ENCODE measurements at regions not wholly inside any gene's neighbourhood (a gene's known extent, or its start where the extent isn't known, plus 50 kb on each side); places are given as distances from the start of the nearest gene placed in this dataset.

DNA sequence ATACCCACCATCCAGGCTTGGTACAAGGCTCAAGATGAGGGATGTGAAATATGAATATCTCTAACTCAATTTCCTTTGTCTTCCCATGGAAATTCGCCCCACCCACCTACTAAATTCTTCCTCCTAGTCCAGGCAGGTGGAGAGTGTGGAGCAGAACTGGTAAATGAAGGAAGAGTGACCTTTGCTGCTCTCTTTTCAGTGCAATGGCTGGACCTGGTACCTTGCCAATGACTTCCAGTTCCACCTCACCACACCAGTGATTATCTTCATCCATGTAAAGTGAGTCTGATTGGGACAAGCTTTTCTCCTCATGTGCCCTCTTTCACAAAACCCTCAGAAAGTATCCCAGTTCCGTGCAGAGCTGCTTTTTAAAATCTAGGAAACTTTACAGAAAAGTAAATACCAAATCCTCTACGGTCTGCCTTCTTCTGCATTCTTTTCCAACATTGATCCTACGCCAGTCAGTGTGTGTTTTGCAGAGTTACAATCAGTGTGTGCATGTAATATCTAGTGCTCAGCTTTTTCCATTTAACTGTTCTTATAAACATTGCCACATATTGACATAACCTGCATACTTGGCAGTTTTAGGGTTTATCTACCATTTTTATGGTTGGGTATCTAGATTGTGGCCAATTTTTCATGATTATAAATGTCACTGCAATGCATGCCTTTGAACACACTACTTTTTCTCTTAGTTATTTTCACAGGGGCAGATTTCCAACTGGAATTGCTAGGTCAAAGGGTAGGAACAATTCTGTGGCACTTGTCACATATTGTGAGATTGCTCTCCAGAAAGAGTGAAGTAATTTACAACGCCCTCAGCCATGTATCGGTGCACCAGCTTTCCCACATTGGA, 86.5 kb upstream of the SEC11C start:
- DNase-seq (ENCODE audit: low read depth), result peak; percentile 10
- H3K4me3 ChIP-seq (ENCODE audit: low read depth, low read length), result no peak overlapping the region
- TF ChIP-seq, protein P1, sequence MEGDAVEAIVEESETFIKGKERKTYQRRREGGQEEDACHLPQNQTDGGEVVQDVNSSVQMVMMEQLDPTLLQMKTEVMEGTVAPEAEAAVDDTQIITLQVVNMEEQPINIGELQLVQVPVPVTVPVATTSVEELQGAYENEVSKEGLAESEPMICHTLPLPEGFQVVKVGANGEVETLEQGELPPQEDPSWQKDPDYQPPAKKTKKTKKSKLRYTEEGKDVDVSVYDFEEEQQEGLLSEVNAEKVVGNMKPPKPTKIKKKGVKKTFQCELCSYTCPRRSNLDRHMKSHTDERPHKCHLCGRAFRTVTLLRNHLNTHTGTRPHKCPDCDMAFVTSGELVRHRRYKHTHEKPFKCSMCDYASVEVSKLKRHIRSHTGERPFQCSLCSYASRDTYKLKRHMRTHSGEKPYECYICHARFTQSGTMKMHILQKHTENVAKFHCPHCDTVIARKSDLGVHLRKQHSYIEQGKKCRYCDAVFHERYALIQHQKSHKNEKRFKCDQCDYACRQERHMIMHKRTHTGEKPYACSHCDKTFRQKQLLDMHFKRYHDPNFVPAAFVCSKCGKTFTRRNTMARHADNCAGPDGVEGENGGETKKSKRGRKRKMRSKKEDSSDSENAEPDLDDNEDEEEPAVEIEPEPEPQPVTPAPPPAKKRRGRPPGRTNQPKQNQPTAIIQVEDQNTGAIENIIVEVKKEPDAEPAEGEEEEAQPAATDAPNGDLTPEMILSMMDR (conservative IDR thresholded peaks at IDR 0.05; ENCODE audit: low read depth, low read length), result no peak

DNA sequence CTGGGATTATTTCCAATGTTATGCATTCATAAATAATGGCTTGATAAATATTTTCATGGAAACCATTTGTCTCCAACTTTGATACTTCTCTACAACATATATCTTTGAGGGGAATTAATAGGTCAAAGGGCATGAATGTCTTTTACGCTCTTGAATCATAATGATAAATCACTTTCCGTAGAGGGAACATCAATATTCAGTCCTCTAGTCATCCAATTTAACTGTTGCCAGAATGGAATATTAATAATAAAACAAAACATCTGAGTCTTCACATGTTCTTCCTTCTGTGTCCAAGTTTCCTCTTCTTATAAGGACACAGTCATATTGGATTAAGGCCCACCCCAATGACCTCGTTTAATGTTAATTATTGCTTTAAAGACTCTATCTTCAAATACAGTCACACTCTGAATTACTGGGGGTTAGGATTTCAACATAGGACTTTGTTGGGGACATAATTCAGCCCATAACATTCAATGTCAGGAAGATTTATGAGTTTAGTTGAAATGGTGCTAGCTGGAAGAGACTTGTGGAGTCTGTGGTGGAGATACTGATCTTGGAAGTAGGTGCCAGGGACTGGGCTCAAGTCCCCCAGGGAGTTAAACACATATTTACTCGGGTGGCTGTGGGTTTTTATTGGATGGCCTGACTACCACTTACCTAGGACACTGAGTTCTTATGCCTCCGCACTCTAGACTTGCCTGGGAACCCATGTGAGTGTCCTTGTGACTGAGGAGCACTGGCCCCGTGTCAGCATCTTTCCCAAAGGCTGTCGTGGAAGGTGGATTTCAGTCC, 85.0 kb upstream of the SEC11C start:
- TF ChIP-seq, protein P1 (conservative IDR thresholded peaks at IDR 0.05; ENCODE audit: low read depth, low read length), result no peak
- no peak overlapping the region for H3K4me3 ChIP-seq (ENCODE audit: low read depth, low read length)
- DNase-seq (ENCODE audit: low read depth), result no peak

DNA sequence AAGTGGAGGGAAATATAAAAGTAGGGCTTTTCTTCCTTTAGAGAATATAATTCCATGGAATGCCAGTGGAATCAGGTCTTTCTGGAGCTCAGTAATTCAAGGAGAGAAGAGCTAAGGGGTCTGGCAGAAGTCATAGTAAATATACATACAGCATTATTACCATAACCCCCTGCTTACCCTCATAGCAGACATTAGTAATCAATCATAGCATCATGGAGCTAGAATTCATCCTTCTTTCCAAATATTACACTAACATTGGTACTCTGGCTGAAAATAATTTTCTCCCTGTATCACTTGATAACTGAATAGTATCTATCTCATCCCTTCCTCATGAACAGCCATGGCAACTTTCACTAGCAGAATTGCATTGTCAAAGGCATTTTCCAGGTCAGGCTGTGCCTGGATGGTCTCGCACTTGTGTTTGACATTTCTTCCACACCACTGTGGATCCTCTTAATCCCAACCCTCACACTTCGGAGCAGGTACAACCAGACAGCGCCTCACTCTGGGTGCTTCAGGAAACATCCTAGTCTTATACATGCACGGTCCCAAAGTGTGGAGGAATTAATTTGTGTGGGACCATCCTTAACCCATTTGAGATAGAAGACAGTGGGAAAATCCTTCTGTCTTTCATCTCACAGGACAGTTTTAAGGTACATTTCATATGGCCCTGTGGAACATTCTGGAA, 84.2 kb upstream of the SEC11C start:
- peak; percentile 61 for DNase-seq (ENCODE audit: low read depth)
- TF ChIP-seq, protein P1 (conservative IDR thresholded peaks at IDR 0.05; ENCODE audit: low read depth, low read length), result peak; percentile 66
- no peak overlapping the region for H3K4me3 ChIP-seq (ENCODE audit: low read depth, low read length)

DNA sequence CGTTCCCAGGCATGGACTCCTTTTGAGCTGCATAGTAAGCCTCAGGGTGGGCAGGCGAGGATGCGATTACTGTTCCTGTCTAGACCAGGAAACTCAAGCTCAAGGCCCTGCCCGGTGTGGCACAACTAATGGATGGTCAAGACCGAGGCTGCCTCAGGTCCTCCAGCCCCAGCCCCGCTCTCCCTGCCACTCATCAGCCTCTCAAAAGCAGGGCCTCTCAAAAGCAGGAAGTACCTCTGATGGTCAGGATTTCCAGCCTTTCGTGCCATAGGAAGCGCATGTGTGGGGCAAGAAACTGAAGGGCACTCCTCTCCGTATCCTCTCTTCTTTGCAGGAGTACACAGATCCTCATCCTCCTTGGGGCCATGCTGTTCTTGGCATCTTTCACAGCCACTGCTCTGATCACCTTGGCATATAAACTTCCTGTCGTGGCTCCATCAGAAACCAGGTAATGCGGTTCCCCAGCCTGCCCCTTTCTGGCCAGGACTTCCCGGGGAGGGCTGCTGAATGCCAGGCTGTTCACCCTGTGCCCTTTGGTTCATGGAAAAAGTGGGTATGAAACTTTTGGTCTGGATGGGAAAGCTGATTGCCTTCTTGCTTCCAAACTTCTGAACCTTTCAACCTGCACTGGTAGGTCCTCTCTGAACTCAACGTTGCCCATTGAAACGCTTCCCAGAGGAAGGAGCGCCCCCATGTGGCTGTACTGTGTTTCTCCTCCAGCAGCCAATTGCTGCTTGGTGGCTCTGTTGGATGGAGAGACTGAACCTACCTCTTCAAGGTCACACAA, 82.8 kb upstream of the SEC11C start:
- no peak overlapping the region for H3K4me3 ChIP-seq (ENCODE audit: low read depth, low read length)
- peak; percentile 84 for DNase-seq (ENCODE audit: low read depth)
- TF ChIP-seq, protein P1 (conservative IDR thresholded peaks at IDR 0.05; ENCODE audit: low read depth, low read length), result peak; percentile 98

DNA sequence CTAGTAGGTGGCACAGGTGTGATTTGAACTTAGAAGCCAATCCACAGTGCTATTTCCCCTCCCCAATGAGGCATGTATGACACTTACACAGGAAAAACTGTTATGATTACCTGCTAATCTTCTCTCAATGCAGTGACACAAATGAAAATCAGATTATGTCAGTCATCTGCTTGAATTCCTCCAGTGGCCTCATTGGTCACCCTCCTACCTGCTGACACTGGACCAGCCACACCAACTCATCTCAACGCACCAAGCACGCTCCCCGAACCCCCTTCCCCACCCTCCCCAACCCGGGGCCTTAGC, 82.2 kb upstream of the SEC11C start:
- TF ChIP-seq, protein P1 (conservative IDR thresholded peaks at IDR 0.05; ENCODE audit: low read depth, low read length), result no peak
- H3K4me3 ChIP-seq (ENCODE audit: low read depth, low read length), result no peak overlapping the region
- no peak for DNase-seq (ENCODE audit: low read depth)

DNA sequence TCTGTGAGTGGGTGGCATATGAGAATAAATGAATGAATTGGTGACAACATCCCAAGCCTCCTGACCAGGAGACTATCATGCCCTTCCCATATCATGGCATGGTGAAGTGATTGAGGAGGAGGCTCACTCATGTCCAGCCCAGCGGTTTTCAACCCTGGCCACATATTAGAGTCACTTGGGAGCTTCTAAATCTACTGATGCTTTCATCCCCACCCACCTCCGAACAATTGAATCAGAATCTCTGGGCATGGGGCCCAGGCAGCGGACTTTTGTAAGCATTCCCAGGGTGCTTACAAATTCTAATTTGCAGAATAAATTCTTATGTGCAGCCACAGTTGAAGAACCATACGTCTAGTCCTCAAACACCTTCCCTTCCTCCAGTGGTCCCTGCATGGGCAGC, 81.7 kb upstream of the SEC11C start:
- TF ChIP-seq, protein P1 (conservative IDR thresholded peaks at IDR 0.05; ENCODE audit: low read depth, low read length), result no peak
- H3K4me3 ChIP-seq (ENCODE audit: low read depth, low read length), result no peak overlapping the region
- peak; percentile 21 for DNase-seq (ENCODE audit: low read depth)

Measured in choroid plexus epithelial cell (primary cell).